CD4-positive, alpha-beta T cell treated with Interleukin-6 at 100 ng/mL for 8 hours (primary cell): ENCODE measurements at regions not wholly inside any gene's neighbourhood (a gene's known extent, or its start where the extent isn't known, plus 50 kb on each side); places are given as distances from the start of the nearest gene placed in this dataset.

Source experiments
- DNase-seq: peaks from one replicate; pipeline ENCODE4 v3.0.0-alpha.2; 2020; ENCODE audit warnings: mixed read lengths, low spot score

DNA sequence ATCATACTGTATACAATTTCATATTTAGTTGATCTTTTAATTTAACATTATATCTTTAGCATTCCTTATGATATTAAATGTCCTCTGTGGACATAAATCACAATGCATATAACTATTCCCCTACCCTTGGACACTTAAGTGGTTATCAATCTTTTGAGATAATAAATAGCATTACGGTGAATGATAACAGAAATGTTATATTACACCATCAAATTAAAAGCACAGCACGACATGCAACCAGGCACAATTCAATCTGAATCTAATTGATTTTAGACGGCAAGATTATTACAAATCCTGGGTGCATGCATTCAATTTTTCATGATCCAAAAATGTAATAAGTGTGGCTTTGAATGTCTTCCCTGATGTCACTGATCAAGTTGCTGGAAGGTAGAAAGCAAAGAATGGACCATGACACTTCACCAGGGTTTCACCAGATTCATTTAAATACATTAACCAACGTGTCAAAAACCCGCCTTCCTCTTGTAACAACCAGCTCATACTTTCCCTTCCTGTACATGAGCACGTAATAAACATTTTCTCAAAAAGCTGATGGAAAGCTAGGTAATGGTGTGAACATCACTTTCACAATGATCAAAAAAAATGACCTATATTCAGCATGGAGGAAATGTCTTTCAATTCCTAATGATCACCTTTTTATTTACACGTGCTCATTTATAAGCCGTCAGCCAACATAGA is 513.7 kb upstream of the ID2 start:
- DNase-seq: no peak

GRCh38 chr2:8168876-8169424 is 512.9 kb upstream of the ID2 start:
- no peak for DNase-seq

DNA sequence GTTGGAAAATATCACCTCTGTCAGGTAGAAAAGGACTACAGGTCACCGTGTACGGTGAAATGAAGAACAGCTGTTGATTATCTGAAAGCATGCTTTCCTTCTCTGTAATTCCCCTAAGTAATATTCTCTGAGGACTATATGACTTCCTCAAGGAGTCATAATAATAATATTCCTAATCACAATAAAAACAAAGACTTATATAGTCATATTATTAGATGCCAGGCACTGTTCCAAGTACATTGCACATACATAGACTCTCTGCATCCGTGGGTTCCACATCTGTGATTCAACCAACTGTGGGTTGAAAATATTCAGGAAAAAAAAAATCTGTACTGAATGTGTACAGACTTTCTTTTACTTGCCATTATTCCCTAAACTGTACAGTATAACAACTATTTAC is 512.4 kb upstream of the ID2 start:
- no peak for DNase-seq

- DNase-seq: no peak
Measured at GRCh38 chr2:8170552-8171327, 511.1 kb upstream of the ID2 start.

DNA sequence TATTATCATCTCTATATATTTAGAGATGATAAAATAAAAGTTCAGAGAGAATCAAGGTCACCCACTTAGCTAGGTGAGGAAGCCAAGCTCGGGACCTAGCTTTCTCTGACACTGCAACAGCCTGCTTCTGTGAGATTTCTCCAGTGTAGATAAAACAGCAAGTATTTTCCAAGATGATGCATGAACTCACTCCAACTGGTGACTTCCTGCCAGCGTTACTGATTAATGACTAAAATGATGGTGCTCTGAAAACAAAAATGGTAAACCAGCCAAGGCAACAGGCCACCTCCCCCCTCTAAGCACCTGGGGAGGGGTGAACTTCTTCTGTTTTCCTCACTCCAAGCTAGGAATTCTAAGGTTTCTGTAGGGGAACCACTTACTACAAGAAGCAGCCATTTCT is 510.2 kb upstream of the ID2 start:
- DNase-seq: no peak

DNA sequence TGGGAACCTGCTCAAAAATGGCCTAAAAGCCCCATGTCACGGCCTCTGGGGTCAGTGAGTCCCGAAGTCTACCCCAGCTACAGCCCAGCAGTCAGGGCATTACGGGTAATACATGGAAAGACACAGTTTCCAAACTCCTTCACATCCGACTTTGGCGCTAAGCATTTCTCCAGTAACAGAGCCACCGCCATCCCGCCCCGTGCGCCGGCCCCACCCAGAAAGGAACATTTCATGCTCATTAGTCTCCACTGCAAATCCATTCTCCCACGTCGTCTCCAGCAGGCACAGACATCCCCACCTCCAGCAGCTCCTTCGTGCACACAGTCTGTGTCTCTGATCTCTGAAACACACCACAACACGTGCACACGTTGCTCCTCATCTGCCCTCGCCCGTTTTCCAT is 509.2 kb upstream of the ID2 start:
- no peak for DNase-seq

DNA sequence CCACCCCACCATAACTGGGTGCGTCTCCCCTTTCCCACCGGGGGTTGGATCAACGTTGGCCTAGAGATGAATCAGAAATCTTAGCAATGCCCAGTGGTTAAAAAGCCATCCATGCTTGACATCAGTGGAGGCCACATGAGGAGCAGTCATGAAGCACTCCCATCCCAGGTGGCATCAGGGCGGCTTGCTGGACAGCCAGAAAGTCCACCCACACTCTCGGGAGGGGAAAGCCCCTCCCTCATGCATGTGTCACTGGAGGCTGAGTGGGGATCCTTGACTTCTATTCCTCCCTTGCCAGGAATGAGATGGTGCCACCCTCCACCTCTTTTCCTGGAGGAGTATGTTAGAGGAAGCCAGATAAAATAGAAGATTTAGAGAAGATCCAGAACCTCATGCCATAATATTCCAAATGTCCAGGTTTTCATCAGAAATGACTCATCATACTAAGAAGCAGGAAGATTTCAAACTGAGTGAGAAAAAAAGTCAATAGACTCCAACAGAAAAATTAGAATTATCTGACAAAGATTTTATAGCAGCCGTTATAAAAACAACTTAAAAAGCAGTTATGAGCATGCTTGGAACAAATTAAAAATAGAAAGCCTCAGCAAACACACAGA is 507.1 kb upstream of the ID2 start:
- DNase-seq: no peak

DNA sequence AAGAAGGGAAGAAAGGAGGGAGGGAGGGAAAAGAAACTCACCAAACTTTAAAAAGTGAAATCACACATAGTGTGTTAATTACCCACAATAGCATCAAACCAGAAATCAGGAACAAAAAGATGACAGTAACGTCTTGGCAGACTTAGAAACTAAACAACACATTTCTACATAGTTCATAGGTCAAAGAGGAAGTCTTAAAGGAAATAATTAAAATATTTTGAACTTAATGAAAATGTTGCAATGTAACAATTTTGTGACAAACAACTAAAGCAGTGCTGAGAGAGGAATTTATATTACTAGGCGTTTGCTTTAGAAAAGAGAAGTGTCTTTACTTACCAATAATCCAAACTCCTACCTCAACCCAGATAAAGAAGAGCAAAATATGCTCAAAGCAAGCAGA is 505.0 kb upstream of the ID2 start:
- no peak for DNase-seq

- no peak for DNase-seq
Measured at GRCh38 chr2:8177566-8177965, 504.3 kb upstream of the ID2 start.

GRCh38 chr2:8178911-8179310 is 502.9 kb upstream of the ID2 start:
- no peak for DNase-seq

GRCh38 chr2:8189316-8189715 is 492.5 kb upstream of the ID2 start:
- no peak for DNase-seq

- DNase-seq: no peak
Measured at GRCh38 chr2:8190279-8190678, 491.6 kb upstream of the ID2 start.

- no peak for DNase-seq
Measured at GRCh38 chr2:8191427-8191826, 490.4 kb upstream of the ID2 start.

DNA sequence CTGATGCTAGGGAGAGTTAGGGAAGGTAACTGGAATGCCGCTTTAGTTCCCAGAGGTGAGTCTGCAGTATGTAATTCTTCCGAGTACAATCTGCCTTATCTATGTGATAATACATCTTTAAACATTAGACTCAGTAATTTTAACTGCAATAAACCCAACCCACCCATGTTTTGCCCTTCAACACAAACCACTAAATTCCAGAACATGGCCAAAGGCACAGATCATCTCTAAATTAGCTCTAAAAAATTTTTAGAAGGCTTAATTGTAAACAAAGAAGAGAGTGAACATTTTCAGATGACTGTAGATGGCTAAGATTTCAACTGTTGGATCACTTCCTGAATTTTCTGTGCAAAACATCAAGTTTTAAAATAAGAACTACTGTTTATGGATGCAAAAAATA is 488.7 kb upstream of the ID2 start:
- no peak for DNase-seq

- DNase-seq: no peak
Measured at GRCh38 chr2:8193686-8194615, 487.9 kb upstream of the ID2 start.

DNA sequence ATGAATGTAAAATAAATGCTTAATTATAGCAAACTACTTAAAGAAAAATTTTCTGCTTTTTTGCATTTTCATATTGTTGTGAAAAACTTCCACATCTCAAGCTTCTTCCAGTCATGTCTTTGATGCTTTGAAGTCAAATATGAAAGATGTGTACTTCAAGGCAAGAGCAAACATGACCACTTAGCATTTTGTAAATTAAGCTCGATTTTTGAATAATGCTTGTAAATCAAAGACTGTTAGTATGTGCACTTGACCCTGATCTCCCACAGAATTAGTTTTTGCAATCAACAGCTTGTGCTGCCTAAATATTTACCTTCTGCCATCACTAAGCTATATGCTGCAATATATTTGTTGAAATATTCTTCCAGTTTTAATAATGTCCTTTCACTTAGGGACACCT is 486.1 kb upstream of the ID2 start:
- DNase-seq: no peak

DNA sequence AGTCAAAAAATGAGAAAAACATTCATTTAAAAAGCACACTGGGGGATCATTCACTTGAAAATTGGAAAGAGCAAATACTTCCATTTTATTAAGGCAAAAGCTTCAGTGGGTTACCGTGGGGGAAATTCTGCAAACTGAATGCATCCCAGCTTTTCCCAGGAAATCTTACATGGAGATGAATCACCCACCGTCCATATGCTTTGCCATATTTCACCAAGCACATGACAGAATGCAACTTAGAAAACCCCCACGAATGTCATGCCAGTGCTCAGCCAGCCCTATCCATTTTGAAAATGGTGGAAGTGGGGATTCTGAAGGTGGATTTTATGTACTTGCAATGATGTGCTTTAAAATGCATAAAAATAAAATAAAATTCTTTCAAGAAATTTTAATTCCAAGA is 485.5 kb upstream of the ID2 start:
- no peak for DNase-seq

DNA sequence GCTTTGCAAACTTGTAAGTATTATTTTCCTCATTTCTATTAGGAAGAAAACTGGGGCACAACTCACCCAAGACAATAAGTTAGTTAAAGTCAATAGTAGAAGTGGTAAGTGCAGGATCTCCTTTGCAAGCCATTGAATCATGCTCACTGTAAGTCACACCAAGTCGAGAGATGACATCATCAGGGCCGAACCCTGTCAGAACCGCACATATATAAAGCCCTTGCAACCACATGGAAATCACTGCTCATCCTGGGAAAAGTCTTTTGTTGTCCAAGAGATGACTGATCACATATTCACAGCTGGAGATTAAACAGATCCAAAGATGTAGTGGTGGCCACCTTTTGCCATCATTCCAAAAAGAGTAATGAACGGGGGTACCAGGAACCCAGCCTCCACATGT is 484.8 kb upstream of the ID2 start:
- DNase-seq: no peak

GRCh38 chr2:8197825-8198224 is 484.0 kb upstream of the ID2 start:
- DNase-seq: no peak

GRCh38 chr2:8198766-8199382 is 483.0 kb upstream of the ID2 start:
- no peak for DNase-seq

DNA sequence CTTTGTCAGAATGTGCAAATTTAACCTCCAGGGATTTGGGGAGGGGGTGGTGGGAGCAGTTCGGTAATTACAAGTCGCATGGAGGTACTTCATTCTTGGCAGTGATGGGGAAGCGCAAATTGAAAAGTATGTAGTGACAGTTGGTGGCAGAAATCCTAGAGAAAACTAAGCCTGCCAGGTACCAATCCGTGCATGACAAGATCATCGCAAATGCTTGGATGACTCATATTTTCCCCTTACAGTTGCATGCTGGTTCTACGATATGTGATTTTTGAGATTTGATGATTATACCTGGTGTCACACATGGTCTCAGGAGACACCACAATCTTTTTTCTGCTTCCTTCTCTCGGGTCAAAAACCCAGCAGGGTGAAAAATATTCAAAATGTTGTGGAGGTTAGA is 479.7 kb upstream of the ID2 start:
- DNase-seq: no peak

- no peak for DNase-seq
Measured at GRCh38 chr2:8203364-8203763, 478.5 kb upstream of the ID2 start.
